ENCODE measurements at regions not wholly inside any gene's neighbourhood (a gene's known extent, or its start where the extent isn't known, plus 50 kb on each side); places are given as distances from the start of the nearest gene placed in this dataset.

- no peak for TF ChIP-seq POLR2A (IDR thresholded peaks at IDR 0.05; ENCODE audit: low read length)
- no peak for TF ChIP-seq GATA1 (IDR thresholded peaks at IDR 0.05; ENCODE audit: low read depth, low read length)
Observed at GRCh38 chr5:92981001-92981400, 600.0 kb downstream of the NR2F1-AS1 start.
